ENCODE measurements at regions not wholly inside any gene's neighbourhood (a gene's known extent, or its start where the extent isn't known, plus 50 kb on each side); places are given as distances from the start of the nearest gene placed in this dataset.

- no peak for DNase-seq
- no peaks in the 10 kb centered on the region for H3K9me3 ChIP-seq (ENCODE audit: control insufficient read depth in 2 of 3, insufficient read depth in 1 of 3, low read length in 3 of 3)
- no peaks in the 10 kb centered on the region for H3K27me3 ChIP-seq (ENCODE audit: control insufficient read depth, insufficient read depth, low read length)
- H3K36me3 ChIP-seq (ENCODE audit: control insufficient read depth in 2 of 3, insufficient read depth in 3 of 3, low read length in 3 of 3): no peaks in the 10 kb centered on the region
- peak; percentile 11 for FAIRE-seq
- no peak overlapping the region for H3K9ac ChIP-seq (ENCODE audit: low read length in 3 of 3)
- intact Hi-C loops (cut with DNase I): no loop called here
- TF ChIP-seq CTCF (IDR thresholded peaks at IDR 0.05; ENCODE audit: borderline replicate concordance, extremely low read depth, insufficient read depth): no peak
- no peak overlapping the region for H3K27ac ChIP-seq (ENCODE audit: low read depth in 2 of 2, low read length in 2 of 2)
- H3K4me1 ChIP-seq (ENCODE audit: control insufficient read depth in 2 of 3, insufficient read depth in 2 of 3, low read depth in 1 of 3, low read length in 3 of 3): no peaks in the 10 kb centered on the region
- no peak overlapping the region for H3K4me3 ChIP-seq (ENCODE audit: low read length in 3 of 3)
Measured at GRCh38 chrX:145532176-145532780, 285.0 kb downstream of the SPANXN1 start.

- FAIRE-seq (no peak), DNase-seq (no peak)
- H3K4me3 ChIP-seq (ENCODE audit: low read length in 3 of 3): no peak overlapping the region
- no peak for TF ChIP-seq CTCF (IDR thresholded peaks at IDR 0.05; ENCODE audit: borderline replicate concordance, extremely low read depth, insufficient read depth)
- no peaks in the 10 kb centered on the region for H3K36me3 ChIP-seq (ENCODE audit: control insufficient read depth in 2 of 3, insufficient read depth in 3 of 3, low read length in 3 of 3)
- H3K4me1 ChIP-seq (ENCODE audit: control insufficient read depth in 2 of 3, insufficient read depth in 2 of 3, low read depth in 1 of 3, low read length in 3 of 3): no peaks in the 10 kb centered on the region
- H3K9me3 ChIP-seq (ENCODE audit: control insufficient read depth in 2 of 3, insufficient read depth in 1 of 3, low read length in 3 of 3): no peaks in the 10 kb centered on the region
- H3K27me3 ChIP-seq (ENCODE audit: control insufficient read depth, insufficient read depth, low read length): no peaks in the 10 kb centered on the region
- H3K27ac ChIP-seq (ENCODE audit: low read depth in 2 of 2, low read length in 2 of 2): no peak overlapping the region
- no peak overlapping the region for H3K9ac ChIP-seq (ENCODE audit: low read length in 3 of 3)
- intact Hi-C loops (cut with DNase I): no loop called here
Measured at GRCh38 chrX:145533534-145533933, 284.1 kb upstream of the SLITRK2 start.

- FAIRE-seq (no peak), DNase-seq (no peak)
- Histone ChIP-seq H3K4me3 (ENCODE audit: low read length in 3 of 3) (no peak overlapping the region), H3K36me3 (ENCODE audit: control insufficient read depth in 2 of 3, insufficient read depth in 3 of 3, low read length in 3 of 3) (no peaks in the 10 kb centered on the region), H3K27ac (ENCODE audit: low read depth in 2 of 2, low read length in 2 of 2) (no peak overlapping the region), H3K27me3 (ENCODE audit: control insufficient read depth, insufficient read depth, low read length) (no peaks in the 10 kb centered on the region), H3K9ac (ENCODE audit: low read length in 3 of 3) (no peak overlapping the region), H3K4me1 (ENCODE audit: control insufficient read depth in 2 of 3, insufficient read depth in 2 of 3, low read depth in 1 of 3, low read length in 3 of 3) (no peaks in the 10 kb centered on the region), H3K9me3 (ENCODE audit: control insufficient read depth in 2 of 3, insufficient read depth in 1 of 3, low read length in 3 of 3) (no peaks in the 10 kb centered on the region)
- no peak for TF ChIP-seq CTCF (IDR thresholded peaks at IDR 0.05; ENCODE audit: borderline replicate concordance, extremely low read depth, insufficient read depth)
- intact Hi-C loops (cut with DNase I): no loop called here
Measured at GRCh38 chrX:145549496-145549895, 268.1 kb upstream of the SLITRK2 start.

- intact Hi-C loops (cut with DNase I): no loop called here
- H3K9ac ChIP-seq (ENCODE audit: low read length in 3 of 3): no peak overlapping the region
- no peaks in the 10 kb centered on the region for H3K36me3 ChIP-seq (ENCODE audit: control insufficient read depth in 2 of 3, insufficient read depth in 3 of 3, low read length in 3 of 3)
- TF ChIP-seq CTCF (IDR thresholded peaks at IDR 0.05; ENCODE audit: borderline replicate concordance, extremely low read depth, insufficient read depth): no peak
- no peak overlapping the region for H3K27ac ChIP-seq (ENCODE audit: low read depth in 2 of 2, low read length in 2 of 2)
- H3K4me3 ChIP-seq (ENCODE audit: low read length in 3 of 3): no peak overlapping the region
- no peaks in the 10 kb centered on the region for H3K27me3 ChIP-seq (ENCODE audit: control insufficient read depth, insufficient read depth, low read length)
- no peaks in the 10 kb centered on the region for H3K4me1 ChIP-seq (ENCODE audit: control insufficient read depth in 2 of 3, insufficient read depth in 2 of 3, low read depth in 1 of 3, low read length in 3 of 3)
- H3K9me3 ChIP-seq (ENCODE audit: control insufficient read depth in 2 of 3, insufficient read depth in 1 of 3, low read length in 3 of 3): no peaks in the 10 kb centered on the region
- DNase-seq (no peak), FAIRE-seq (no peak)
Measured at GRCh38 chrX:145552643-145553042, 265.0 kb upstream of the SLITRK2 start.
